ENCODE measurements at regions not wholly inside any gene's neighbourhood (a gene's known extent, or its start where the extent isn't known, plus 50 kb on each side); places are given as distances from the start of the nearest gene placed in this dataset.

DNA sequence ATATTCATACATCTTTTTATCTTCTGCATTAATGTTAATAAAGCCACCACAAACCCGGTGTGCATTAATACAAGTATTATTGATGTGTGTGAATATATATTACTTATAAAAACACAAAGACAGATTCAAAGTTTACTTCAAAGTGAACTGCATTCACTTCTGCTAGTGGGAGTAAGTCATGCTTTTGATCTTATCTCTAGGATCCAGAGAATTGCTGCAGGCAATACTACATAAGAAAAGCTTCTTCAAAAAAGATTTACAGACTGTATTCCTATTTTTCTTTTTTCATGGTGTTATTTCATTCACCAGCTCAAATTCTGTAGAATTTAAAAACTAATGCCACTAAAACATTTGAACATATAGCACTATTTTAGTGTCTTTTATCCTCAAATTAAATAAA, 87.5 kb upstream of the CBLB start:
- no peak for DNase-seq
- H3K27me3 ChIP-seq (ENCODE audit: control insufficient read depth, insufficient read depth, low read length, poor library complexity, severe bottlenecking) = no peaks in the 10 kb centered on the region
- TF ChIP-seq, protein P1, sequence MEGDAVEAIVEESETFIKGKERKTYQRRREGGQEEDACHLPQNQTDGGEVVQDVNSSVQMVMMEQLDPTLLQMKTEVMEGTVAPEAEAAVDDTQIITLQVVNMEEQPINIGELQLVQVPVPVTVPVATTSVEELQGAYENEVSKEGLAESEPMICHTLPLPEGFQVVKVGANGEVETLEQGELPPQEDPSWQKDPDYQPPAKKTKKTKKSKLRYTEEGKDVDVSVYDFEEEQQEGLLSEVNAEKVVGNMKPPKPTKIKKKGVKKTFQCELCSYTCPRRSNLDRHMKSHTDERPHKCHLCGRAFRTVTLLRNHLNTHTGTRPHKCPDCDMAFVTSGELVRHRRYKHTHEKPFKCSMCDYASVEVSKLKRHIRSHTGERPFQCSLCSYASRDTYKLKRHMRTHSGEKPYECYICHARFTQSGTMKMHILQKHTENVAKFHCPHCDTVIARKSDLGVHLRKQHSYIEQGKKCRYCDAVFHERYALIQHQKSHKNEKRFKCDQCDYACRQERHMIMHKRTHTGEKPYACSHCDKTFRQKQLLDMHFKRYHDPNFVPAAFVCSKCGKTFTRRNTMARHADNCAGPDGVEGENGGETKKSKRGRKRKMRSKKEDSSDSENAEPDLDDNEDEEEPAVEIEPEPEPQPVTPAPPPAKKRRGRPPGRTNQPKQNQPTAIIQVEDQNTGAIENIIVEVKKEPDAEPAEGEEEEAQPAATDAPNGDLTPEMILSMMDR (conservative IDR thresholded peaks at IDR 0.05) = no peak
- no peak overlapping the region for H3K27ac Mint-ChIP-seq
- peaks cover 15% of the 10 kb centered on the region for H3K9me3 ChIP-seq (ENCODE audit: control insufficient read depth, low read length)
- no peaks in the 10 kb centered on the region for H3K4me1 ChIP-seq (ENCODE audit: control insufficient read depth, insufficient read depth, low read length)
- H3K27me3 Mint-ChIP-seq (ENCODE audit: insufficient read depth) = no peaks in the 10 kb centered on the region
- WGBS, 2 experiments (ENCODE audit: insufficient coverage in 1 of 2, insufficient read length in 1 of 2) = no CpG with 5 or more reads among the region's 1 CpG
- H3K4me3 ChIP-seq (ENCODE audit: low read length) = no peak overlapping the region
- H3K4me3 Mint-ChIP-seq = no peak overlapping the region
- peaks cover 3% of the 10 kb centered on the region for H3K36me3 Mint-ChIP-seq (ENCODE audit: low read depth)
- peaks cover 11% of the 10 kb centered on the region for H3K9me3 Mint-ChIP-seq
- H3K4me1 Mint-ChIP-seq = peaks cover under 1% of the 10 kb centered on the region
- no peak overlapping the region for H3K27ac ChIP-seq (ENCODE audit: low read depth, low read length)
- no peak overlapping the region for H3K9ac ChIP-seq (ENCODE audit: extremely low read depth, low read length, poor library complexity, severe bottlenecking)
- H3K36me3 ChIP-seq (ENCODE audit: control insufficient read depth, insufficient read depth, low read length) = no peaks in the 10 kb centered on the region

DNA sequence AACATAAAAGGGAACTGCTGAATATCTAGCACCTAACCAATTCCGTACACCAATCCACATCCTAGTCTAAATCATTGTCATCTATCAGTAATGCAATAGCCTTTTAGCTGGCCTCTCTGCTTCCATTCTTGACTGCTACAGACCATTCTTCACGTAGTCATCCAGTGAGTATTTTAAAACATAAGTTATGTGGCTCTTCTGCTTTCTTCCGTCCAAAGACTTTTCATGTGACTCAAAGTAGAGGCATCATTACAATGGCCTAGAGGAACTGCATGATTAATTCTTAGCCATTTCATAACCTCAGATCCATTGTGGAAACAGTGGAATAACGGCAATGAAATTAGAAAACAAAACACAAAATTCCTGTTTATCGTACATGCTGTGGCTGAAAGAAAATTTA, 88.9 kb upstream of the CBLB start:
- Mint-ChIP-seq H3K27ac (no peak overlapping the region), H3K4me1 (peaks cover 4% of the 10 kb centered on the region)

GRCh38 chr3:105958237-105959000, 89.6 kb upstream of the CBLB start:
- H3K4me3 ChIP-seq (ENCODE audit: low read length) = no peak overlapping the region
- Mint-ChIP-seq H3K27ac (no peak overlapping the region), H3K4me1 (peaks cover 4% of the 10 kb centered on the region), H3K4me3 (no peak overlapping the region), H3K36me3 (ENCODE audit: low read depth) (peaks cover 16% of the 10 kb centered on the region), H3K9me3 (peaks cover 31% of the 10 kb centered on the region), H3K27me3 (ENCODE audit: insufficient read depth) (no peaks in the 10 kb centered on the region)
- H3K9me3 ChIP-seq (ENCODE audit: control insufficient read depth, low read length) = peaks cover 31% of the 10 kb centered on the region
- H3K27ac ChIP-seq (ENCODE audit: low read depth, low read length) = no peak overlapping the region
- no peak overlapping the region for H3K9ac ChIP-seq (ENCODE audit: extremely low read depth, low read length, poor library complexity, severe bottlenecking)
- H3K27me3 ChIP-seq (ENCODE audit: control insufficient read depth, insufficient read depth, low read length, poor library complexity, severe bottlenecking) = no peaks in the 10 kb centered on the region
- 92 to 100% methylated on average over 1 to 5 of the region's 5 CpGs for WGBS, 2 experiments (ENCODE audit: insufficient coverage in 1 of 2, insufficient read length in 1 of 2)
- no peaks in the 10 kb centered on the region for H3K36me3 ChIP-seq (ENCODE audit: control insufficient read depth, insufficient read depth, low read length)
- TF ChIP-seq, protein P1 (conservative IDR thresholded peaks at IDR 0.05) = no peak
- no peak for DNase-seq
- H3K4me1 ChIP-seq (ENCODE audit: control insufficient read depth, insufficient read depth, low read length) = no peaks in the 10 kb centered on the region

More for the DNA sequence above, 88.9 kb upstream of the CBLB start:
- H3K4me1 ChIP-seq (ENCODE audit: control insufficient read depth, insufficient read depth, low read length) = no peaks in the 10 kb centered on the region
- no peaks in the 10 kb centered on the region for H3K27me3 ChIP-seq (ENCODE audit: control insufficient read depth, insufficient read depth, low read length, poor library complexity, severe bottlenecking)
- TF ChIP-seq, protein P1 (conservative IDR thresholded peaks at IDR 0.05) = no peak
- H3K27ac ChIP-seq (ENCODE audit: low read depth, low read length) = no peak overlapping the region
- Mint-ChIP-seq H3K9me3 (peaks cover 25% of the 10 kb centered on the region), H3K27me3 (ENCODE audit: insufficient read depth) (no peaks in the 10 kb centered on the region), H3K36me3 (ENCODE audit: low read depth) (peaks cover 15% of the 10 kb centered on the region), H3K4me3 (no peak overlapping the region)
- no peak overlapping the region for H3K4me3 ChIP-seq (ENCODE audit: low read length)
- DNase-seq = no peak
- peaks cover 24% of the 10 kb centered on the region for H3K9me3 ChIP-seq (ENCODE audit: control insufficient read depth, low read length)
- no peaks in the 10 kb centered on the region for H3K36me3 ChIP-seq (ENCODE audit: control insufficient read depth, insufficient read depth, low read length)
- no peak overlapping the region for H3K9ac ChIP-seq (ENCODE audit: extremely low read depth, low read length, poor library complexity, severe bottlenecking)
- WGBS, 2 experiments (ENCODE audit: insufficient coverage in 1 of 2, insufficient read length in 1 of 2) = 95 to 100% methylated on average over 5 of the region's 5 CpGs

All from endodermal cell (in vitro differentiated cells).